ENCODE measurements at regions not wholly inside any gene's neighbourhood (a gene's known extent, or its start where the extent isn't known, plus 50 kb on each side); places are given as distances from the start of the nearest gene placed in this dataset.
"Not testable (repeated sequence)": the region's sequence is repeated elsewhere in the genome, so short reads cannot be mapped to it uniquely, and the experiment has no call there.

DNA sequence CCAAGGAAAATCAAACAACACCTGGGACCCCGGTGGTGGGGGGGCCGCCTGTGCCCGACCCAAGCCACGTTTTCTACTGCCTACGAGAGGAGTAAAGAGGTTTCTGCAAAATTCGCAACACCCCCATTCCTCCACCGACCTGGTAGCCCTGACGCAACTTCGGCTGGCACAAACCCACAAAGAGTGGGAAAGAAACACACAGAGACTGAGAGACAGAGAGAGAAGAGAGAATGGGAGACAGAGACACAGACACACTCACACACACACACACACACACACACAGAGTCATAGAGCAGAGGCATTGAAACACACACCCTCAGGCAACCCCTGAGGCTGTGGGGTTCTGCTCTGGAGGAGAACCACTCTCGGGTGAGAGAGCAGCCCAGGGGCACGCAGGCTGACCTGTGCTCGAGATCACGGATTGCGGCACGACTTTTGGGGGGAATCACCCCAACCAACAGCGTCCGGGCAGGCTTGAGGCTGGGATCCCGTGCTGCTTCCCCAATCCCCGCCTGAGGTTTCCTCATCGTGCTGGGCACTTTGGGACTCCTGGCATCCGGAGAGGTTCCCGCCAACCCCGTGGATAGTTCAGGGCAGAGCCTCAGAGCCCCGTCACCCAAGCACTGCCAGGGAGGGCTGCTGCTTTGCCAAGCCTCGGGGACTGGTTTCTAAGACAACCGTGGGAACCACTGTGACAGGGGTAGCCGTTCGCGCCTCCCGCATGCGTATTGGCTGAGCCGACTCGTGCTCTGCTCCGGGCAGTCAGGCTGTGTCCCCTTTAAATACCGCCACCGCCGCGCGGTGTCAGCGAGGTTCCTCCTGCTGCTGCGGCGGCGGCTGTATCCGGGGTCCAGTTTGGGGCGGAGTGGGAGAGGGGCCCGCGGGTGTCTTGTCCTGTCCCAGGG, 682.4 kb upstream of the TPTE start:
- no peak for DNase-seq
- no peaks in the 10 kb centered on the region for H3K4me1 ChIP-seq (ENCODE audit: control insufficient read depth, insufficient read depth, low read length)
- H3K36me3 ChIP-seq (ENCODE audit: control insufficient read depth, insufficient read depth, low read length): no peaks in the 10 kb centered on the region
- no peak for TF ChIP-seq CTCF (conservative IDR thresholded peaks at IDR 0.05)
- H3K9me3 Mint-ChIP-seq: peaks cover 67% of the 10 kb centered on the region
- no peak overlapping the region for H3K9ac ChIP-seq (ENCODE audit: extremely low read depth, low read length, poor library complexity, severe bottlenecking)
- no peak overlapping the region for H3K4me3 ChIP-seq (ENCODE audit: low read length)
- no peak overlapping the region for H3K27ac Mint-ChIP-seq
- H3K27me3 ChIP-seq (ENCODE audit: control insufficient read depth, insufficient read depth, low read length, poor library complexity, severe bottlenecking): no peaks in the 10 kb centered on the region
- 83 to 87% methylated on average over 38 to 46 of the region's 47 CpGs for WGBS, 2 experiments (ENCODE audit: insufficient coverage in 1 of 2, insufficient read length in 1 of 2)
- no peak overlapping the region for H3K4me3 Mint-ChIP-seq
- H3K36me3 Mint-ChIP-seq (ENCODE audit: low read depth): peaks cover 8% of the 10 kb centered on the region
- no peak overlapping the region for H3K27ac ChIP-seq (ENCODE audit: low read depth, low read length)
- no peaks in the 10 kb centered on the region for H3K4me1 Mint-ChIP-seq
- no peaks in the 10 kb centered on the region for H3K27me3 Mint-ChIP-seq (ENCODE audit: insufficient read depth)
- peaks cover 44% of the 10 kb centered on the region for H3K9me3 ChIP-seq (ENCODE audit: control insufficient read depth, low read length)

DNA sequence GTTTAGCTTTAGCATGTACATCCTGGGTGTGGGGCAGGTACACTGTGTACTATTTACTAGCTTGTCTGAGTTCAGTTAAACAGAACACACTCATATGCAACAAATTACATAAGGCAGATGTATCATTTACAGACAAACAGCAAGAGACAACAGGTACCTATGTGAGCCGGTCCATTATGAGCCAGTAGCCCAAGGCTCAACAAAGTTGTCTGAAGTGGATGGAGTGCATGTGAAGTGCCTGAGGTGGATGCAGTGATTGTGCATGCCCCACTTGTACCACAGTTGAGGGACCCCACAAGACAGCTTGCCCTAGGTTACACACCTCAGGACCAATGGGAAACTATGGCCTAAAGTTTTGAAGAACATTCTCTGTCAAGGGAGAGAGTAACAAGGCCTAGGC, 677.3 kb upstream of the TPTE start:
- not testable (repeated sequence) for H3K9ac ChIP-seq (ENCODE audit: extremely low read depth, low read length, poor library complexity, severe bottlenecking); H3K27ac ChIP-seq (ENCODE audit: low read depth, low read length); H3K4me1 Mint-ChIP-seq; H3K36me3 ChIP-seq (ENCODE audit: control insufficient read depth, insufficient read depth, low read length); H3K4me1 ChIP-seq (ENCODE audit: control insufficient read depth, insufficient read depth, low read length); DNase-seq; H3K27me3 ChIP-seq (ENCODE audit: control insufficient read depth, insufficient read depth, low read length, poor library complexity, severe bottlenecking); H3K4me3 Mint-ChIP-seq; H3K27me3 Mint-ChIP-seq (ENCODE audit: insufficient read depth); H3K27ac Mint-ChIP-seq; H3K4me3 ChIP-seq (ENCODE audit: low read length); H3K36me3 Mint-ChIP-seq (ENCODE audit: low read depth)
- peaks cover 57% of the 10 kb centered on the region for H3K9me3 Mint-ChIP-seq
- 85 to 86% methylated on average over 1 of the region's 1 CpG for WGBS, 2 experiments (ENCODE audit: insufficient coverage in 1 of 2, insufficient read length in 1 of 2)
- H3K9me3 ChIP-seq (ENCODE audit: control insufficient read depth, low read length): peaks cover 82% of the 10 kb centered on the region

- H3K4me1 ChIP-seq (ENCODE audit: control insufficient read depth, insufficient read depth, low read length); H3K4me3 ChIP-seq (ENCODE audit: low read length); H3K36me3 Mint-ChIP-seq (ENCODE audit: low read depth); H3K4me1 Mint-ChIP-seq; H3K36me3 ChIP-seq (ENCODE audit: control insufficient read depth, insufficient read depth, low read length); H3K27ac Mint-ChIP-seq; DNase-seq; H3K27me3 Mint-ChIP-seq (ENCODE audit: insufficient read depth); H3K4me3 Mint-ChIP-seq; H3K9ac ChIP-seq (ENCODE audit: extremely low read depth, low read length, poor library complexity, severe bottlenecking); H3K27me3 ChIP-seq (ENCODE audit: control insufficient read depth, insufficient read depth, low read length, poor library complexity, severe bottlenecking); H3K27ac ChIP-seq (ENCODE audit: low read depth, low read length): not testable (repeated sequence)
- 74% methylated on average over 6 of the region's 7 CpGs; no CpG with 5 or more reads in 1 of the 2 experiments for WGBS, 2 experiments (ENCODE audit: insufficient coverage in 1 of 2, insufficient read length in 1 of 2)
- H3K9me3 Mint-ChIP-seq: peaks cover 35% of the 10 kb centered on the region
- peaks cover 72% of the 10 kb centered on the region for H3K9me3 ChIP-seq (ENCODE audit: control insufficient read depth, low read length)
Measured at GRCh38 chr21:9847511-9847910, 673.9 kb upstream of the TPTE start.

GRCh38 chr21:9851166-9851565, 670.2 kb upstream of the TPTE start:
- H3K4me1 Mint-ChIP-seq; H3K36me3 ChIP-seq (ENCODE audit: control insufficient read depth, insufficient read depth, low read length); DNase-seq; H3K27ac Mint-ChIP-seq; H3K4me1 ChIP-seq (ENCODE audit: control insufficient read depth, insufficient read depth, low read length); H3K27me3 ChIP-seq (ENCODE audit: control insufficient read depth, insufficient read depth, low read length, poor library complexity, severe bottlenecking); H3K36me3 Mint-ChIP-seq (ENCODE audit: low read depth); H3K4me3 ChIP-seq (ENCODE audit: low read length); H3K4me3 Mint-ChIP-seq; H3K9ac ChIP-seq (ENCODE audit: extremely low read depth, low read length, poor library complexity, severe bottlenecking); H3K27ac ChIP-seq (ENCODE audit: low read depth, low read length); H3K27me3 Mint-ChIP-seq (ENCODE audit: insufficient read depth): not testable (repeated sequence)
- peaks cover 54% of the 10 kb centered on the region for H3K9me3 ChIP-seq (ENCODE audit: control insufficient read depth, low read length)
- 63% methylated on average over 1 of the region's 2 CpGs; no CpG with 5 or more reads in 1 of the 2 experiments for WGBS, 2 experiments (ENCODE audit: insufficient coverage in 1 of 2, insufficient read length in 1 of 2)
- H3K9me3 Mint-ChIP-seq: peaks cover 20% of the 10 kb centered on the region

GRCh38 chr21:9851695-9852094, 669.7 kb upstream of the TPTE start:
- H3K27ac Mint-ChIP-seq: not testable (repeated sequence)

DNA sequence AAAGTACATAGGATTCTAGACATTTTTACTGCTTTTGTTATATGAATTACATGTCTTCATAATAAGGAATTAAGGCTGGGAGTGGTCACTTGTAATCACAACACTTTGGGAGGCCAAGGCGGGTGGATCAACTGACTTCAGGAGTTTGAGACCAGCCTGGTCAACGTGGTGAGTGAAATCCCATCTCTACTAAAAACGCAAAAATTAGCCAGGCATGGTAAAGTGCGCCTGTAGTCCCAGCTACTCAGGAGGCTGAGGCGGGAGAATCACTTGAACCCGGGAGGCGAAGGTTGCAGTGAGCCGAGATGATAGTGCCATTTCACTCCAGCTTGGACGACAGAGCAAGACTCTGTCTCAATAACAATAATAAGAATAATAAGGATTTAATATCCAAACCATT, 663.8 kb upstream of the TPTE start:
- H3K27ac ChIP-seq (ENCODE audit: low read depth, low read length); H3K9ac ChIP-seq (ENCODE audit: extremely low read depth, low read length, poor library complexity, severe bottlenecking); DNase-seq; H3K4me3 ChIP-seq (ENCODE audit: low read length); H3K36me3 ChIP-seq (ENCODE audit: control insufficient read depth, insufficient read depth, low read length); H3K4me1 Mint-ChIP-seq; H3K27ac Mint-ChIP-seq; H3K4me1 ChIP-seq (ENCODE audit: control insufficient read depth, insufficient read depth, low read length); H3K4me3 Mint-ChIP-seq; H3K36me3 Mint-ChIP-seq (ENCODE audit: low read depth); H3K27me3 Mint-ChIP-seq (ENCODE audit: insufficient read depth); H3K27me3 ChIP-seq (ENCODE audit: control insufficient read depth, insufficient read depth, low read length, poor library complexity, severe bottlenecking): not testable (repeated sequence)
- H3K9me3 Mint-ChIP-seq: peaks cover 52% of the 10 kb centered on the region
- peaks cover 30% of the 10 kb centered on the region for H3K9me3 ChIP-seq (ENCODE audit: control insufficient read depth, low read length)
- WGBS, 2 experiments (ENCODE audit: insufficient coverage in 1 of 2, insufficient read length in 1 of 2): 67 to 71% methylated on average over 8 to 9 of the region's 9 CpGs

More at GRCh38 chr21:9851695-9852094, 669.7 kb upstream of the TPTE start:
- not testable (repeated sequence) for H3K4me3 ChIP-seq (ENCODE audit: low read length); H3K9ac ChIP-seq (ENCODE audit: extremely low read depth, low read length, poor library complexity, severe bottlenecking); H3K27ac ChIP-seq (ENCODE audit: low read depth, low read length); H3K27me3 ChIP-seq (ENCODE audit: control insufficient read depth, insufficient read depth, low read length, poor library complexity, severe bottlenecking); H3K36me3 ChIP-seq (ENCODE audit: control insufficient read depth, insufficient read depth, low read length); H3K36me3 Mint-ChIP-seq (ENCODE audit: low read depth); H3K4me1 Mint-ChIP-seq; DNase-seq; H3K4me1 ChIP-seq (ENCODE audit: control insufficient read depth, insufficient read depth, low read length); H3K27me3 Mint-ChIP-seq (ENCODE audit: insufficient read depth); H3K4me3 Mint-ChIP-seq
- WGBS, 2 experiments (ENCODE audit: insufficient coverage in 1 of 2, insufficient read length in 1 of 2): 70 to 74% methylated on average over 5 of the region's 7 CpGs
- peaks cover 25% of the 10 kb centered on the region for H3K9me3 Mint-ChIP-seq
- H3K9me3 ChIP-seq (ENCODE audit: control insufficient read depth, low read length): peaks cover 53% of the 10 kb centered on the region
